G401.6 (cell line): ENCODE measurements at regions not wholly inside any gene's neighbourhood (a gene's known extent, or its start where the extent isn't known, plus 50 kb on each side); places are given as distances from the start of the nearest gene placed in this dataset.
"Not testable (repeated sequence)": the region's sequence is repeated elsewhere in the genome, so short reads cannot be mapped to it uniquely, and the experiment has no call there.

Experiments
- FAIRE-seq: peaks from 2 replicates; lab custom pipeline; 2012; peaks lifted over from hg19 to GRCh38; lab: Jason Lieb, UNC

- no peak for FAIRE-seq
Observed at GRCh38 chr2:41319437-41319836, 728.4 kb upstream of the PKDCC start.

GRCh38 chr2:41320491-41320890 is 727.3 kb upstream of the PKDCC start:
- no peak for FAIRE-seq

GRCh38 chr2:41321351-41321750 is 726.5 kb upstream of the PKDCC start:
- no peak for FAIRE-seq

GRCh38 chr2:41326851-41327250 is 721.0 kb upstream of the PKDCC start:
- FAIRE-seq, result no peak

GRCh38 chr2:41329040-41329439 is 718.8 kb upstream of the PKDCC start:
- no peak for FAIRE-seq

- no peak for FAIRE-seq
Observed at GRCh38 chr2:41334159-41334558, 713.7 kb upstream of the PKDCC start.

GRCh38 chr2:41335573-41335972 is 712.2 kb upstream of the PKDCC start:
- FAIRE-seq, result not testable (repeated sequence)

GRCh38 chr2:41337956-41338355 is 709.9 kb upstream of the PKDCC start:
- no peak for FAIRE-seq

- no peak for FAIRE-seq
Observed at GRCh38 chr2:41344529-41344928, 703.3 kb upstream of the PKDCC start.

- no peak for FAIRE-seq
Observed at GRCh38 chr2:41353060-41353459, 694.8 kb upstream of the PKDCC start.

GRCh38 chr2:41355794-41356193 is 692.0 kb upstream of the PKDCC start:
- FAIRE-seq, result no peak

GRCh38 chr2:41364842-41365241 is 683.0 kb upstream of the PKDCC start:
- no peak for FAIRE-seq

- FAIRE-seq, result no peak
Observed at GRCh38 chr2:41375901-41376300, 671.9 kb upstream of the PKDCC start.

- FAIRE-seq, result no peak
Observed at GRCh38 chr2:41377837-41378236, 670.0 kb upstream of the PKDCC start.

- FAIRE-seq, result no peak
Observed at GRCh38 chr2:41378420-41378819, 669.4 kb upstream of the PKDCC start.

- no peak for FAIRE-seq
Observed at GRCh38 chr2:41379496-41380221, 668.2 kb upstream of the PKDCC start.

GRCh38 chr2:41381701-41382100 is 666.1 kb upstream of the PKDCC start:
- no peak for FAIRE-seq

- no peak for FAIRE-seq
Observed at GRCh38 chr2:41387519-41387918, 660.3 kb upstream of the PKDCC start.

GRCh38 chr2:41393621-41394020 is 654.2 kb upstream of the PKDCC start:
- no peak for FAIRE-seq

- FAIRE-seq, result no peak
Observed at GRCh38 chr2:41394541-41394940, 653.3 kb upstream of the PKDCC start.

- no peak for FAIRE-seq
Observed at GRCh38 chr2:41395692-41396091, 652.1 kb upstream of the PKDCC start.

GRCh38 chr2:41399437-41400087 is 648.3 kb upstream of the PKDCC start:
- FAIRE-seq, result no peak

- FAIRE-seq, result no peak
Observed at GRCh38 chr2:41400088-41400665, 647.6 kb upstream of the PKDCC start.

GRCh38 chr2:41405441-41405840 is 642.4 kb upstream of the PKDCC start:
- FAIRE-seq, result no peak
